ENCODE measurements at regions not wholly inside any gene's neighbourhood (a gene's known extent, or its start where the extent isn't known, plus 50 kb on each side); places are given as distances from the start of the nearest gene placed in this dataset.

DNA sequence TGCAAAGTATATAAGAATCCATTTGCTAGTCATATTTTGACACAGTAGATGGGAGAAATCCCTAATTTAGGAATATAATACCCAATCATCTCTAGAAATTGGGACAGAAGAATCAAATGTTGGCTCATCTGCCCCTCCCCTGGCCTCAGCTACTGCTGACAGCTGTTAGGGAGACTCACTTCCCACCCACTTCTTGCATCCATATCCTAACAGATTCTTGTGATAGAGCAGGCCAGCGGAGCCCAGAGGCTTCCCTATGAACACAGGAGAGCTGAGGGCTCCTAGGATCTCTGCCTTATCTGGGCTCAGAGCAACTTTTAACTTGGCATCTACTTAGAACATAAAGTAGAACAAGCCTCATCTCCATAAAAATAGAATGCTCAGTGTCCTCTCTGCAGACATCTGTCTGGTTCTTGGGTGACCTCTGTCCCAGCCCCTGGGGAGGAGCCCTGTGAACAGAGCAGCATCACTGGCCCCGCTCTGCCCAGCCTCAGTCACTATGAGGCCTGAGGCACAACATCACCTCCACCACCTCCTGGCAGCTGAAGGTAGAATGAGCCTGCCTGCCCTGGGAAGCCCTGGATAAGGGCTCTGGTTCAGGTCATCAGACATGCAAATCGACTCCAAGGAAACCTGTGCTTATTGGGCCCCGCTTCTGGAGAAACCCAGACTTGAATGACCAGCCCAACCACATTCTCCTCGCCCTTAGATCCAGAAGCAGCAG is 229.7 kb downstream of the ANKRD36B start:
- TF ChIP-seq, protein P1, sequence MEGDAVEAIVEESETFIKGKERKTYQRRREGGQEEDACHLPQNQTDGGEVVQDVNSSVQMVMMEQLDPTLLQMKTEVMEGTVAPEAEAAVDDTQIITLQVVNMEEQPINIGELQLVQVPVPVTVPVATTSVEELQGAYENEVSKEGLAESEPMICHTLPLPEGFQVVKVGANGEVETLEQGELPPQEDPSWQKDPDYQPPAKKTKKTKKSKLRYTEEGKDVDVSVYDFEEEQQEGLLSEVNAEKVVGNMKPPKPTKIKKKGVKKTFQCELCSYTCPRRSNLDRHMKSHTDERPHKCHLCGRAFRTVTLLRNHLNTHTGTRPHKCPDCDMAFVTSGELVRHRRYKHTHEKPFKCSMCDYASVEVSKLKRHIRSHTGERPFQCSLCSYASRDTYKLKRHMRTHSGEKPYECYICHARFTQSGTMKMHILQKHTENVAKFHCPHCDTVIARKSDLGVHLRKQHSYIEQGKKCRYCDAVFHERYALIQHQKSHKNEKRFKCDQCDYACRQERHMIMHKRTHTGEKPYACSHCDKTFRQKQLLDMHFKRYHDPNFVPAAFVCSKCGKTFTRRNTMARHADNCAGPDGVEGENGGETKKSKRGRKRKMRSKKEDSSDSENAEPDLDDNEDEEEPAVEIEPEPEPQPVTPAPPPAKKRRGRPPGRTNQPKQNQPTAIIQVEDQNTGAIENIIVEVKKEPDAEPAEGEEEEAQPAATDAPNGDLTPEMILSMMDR (IDR thresholded peaks at IDR 0.05; ENCODE audit: extremely low read depth in 1 of 2, insufficient read depth in 1 of 2, low read depth in 1 of 2, low read length in 2 of 2), result no peak
- TF ChIP-seq EZH2 (IDR thresholded peaks at IDR 0.05; ENCODE audit: borderline replicate concordance, low read depth, low read length, severe bottlenecking), result no peak
- TF ChIP-seq, protein P2, sequence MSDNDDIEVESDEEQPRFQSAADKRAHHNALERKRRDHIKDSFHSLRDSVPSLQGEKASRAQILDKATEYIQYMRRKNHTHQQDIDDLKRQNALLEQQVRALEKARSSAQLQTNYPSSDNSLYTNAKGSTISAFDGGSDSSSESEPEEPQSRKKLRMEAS (IDR thresholded peaks at IDR 0.05; ENCODE audit: insufficient read depth, insufficient read length), result no peak
- TF ChIP-seq POLR2A (IDR thresholded peaks at IDR 0.05; ENCODE audit: low read depth, low read length), result no peak
- TF ChIP-seq POLR2AphosphoS5 (IDR thresholded peaks at IDR 0.05; ENCODE audit: insufficient read depth, low read depth, low read length), result no peak
- no peak for TF ChIP-seq MYC (IDR thresholded peaks at IDR 0.05; ENCODE audit: low read depth, low read length)
- no peak for TF ChIP-seq FOS (IDR thresholded peaks at IDR 0.05; ENCODE audit: borderline replicate concordance, insufficient read depth, low read length)

Data from endothelial cell of umbilical vein (primary cell).